ENCODE measurements at regions not wholly inside any gene's neighbourhood (a gene's known extent, or its start where the extent isn't known, plus 50 kb on each side); places are given as distances from the start of the nearest gene placed in this dataset.

DNA sequence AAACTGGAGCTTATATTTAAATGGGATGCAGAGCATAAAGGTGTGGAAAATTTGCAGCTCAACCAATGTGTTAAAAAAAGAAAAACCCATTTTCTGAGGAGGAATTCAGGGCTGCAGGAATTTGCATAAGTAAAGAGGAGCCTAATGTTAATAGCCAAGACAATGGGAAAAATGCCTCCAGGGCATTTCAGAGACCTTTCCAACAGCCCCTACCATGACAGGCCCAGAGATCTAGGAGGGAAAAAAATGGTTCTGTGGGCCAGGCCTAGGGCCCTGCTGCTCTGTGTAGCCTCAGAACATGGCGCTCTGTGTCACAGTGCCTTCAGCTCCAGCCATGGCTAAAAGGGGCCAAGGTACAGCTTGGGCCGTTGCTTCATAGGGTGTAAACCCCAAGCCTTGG, 719.7 kb upstream of the ACVR2A start:
- Histone ChIP-seq H3K36me3 (no peaks in the 10 kb centered on the region), H3K27ac (no peak overlapping the region), H3K9me3 (peaks cover 0 to 3% (median 0%) of the 10 kb centered on the region in 4 donors), H3K27me3 (no peaks in the 10 kb centered on the region), H3K4me3 (no peak overlapping the region), H3K4me1 (peaks cover 0 to 4% (median 0%) of the 10 kb centered on the region in 4 donors)
- WGBS, 2 donors: 91 to 94% methylated on average over 2 of the region's 2 CpGs
- no peak for DNase-seq
- no peak for TF ChIP-seq EP300 (IDR thresholded peaks at IDR 0.05)
- no peak for TF ChIP-seq POLR2AphosphoS5 (IDR thresholded peaks at IDR 0.05)
- no peak for TF ChIP-seq POLR2A (IDR thresholded peaks at IDR 0.05)
- TF ChIP-seq, protein P1, sequence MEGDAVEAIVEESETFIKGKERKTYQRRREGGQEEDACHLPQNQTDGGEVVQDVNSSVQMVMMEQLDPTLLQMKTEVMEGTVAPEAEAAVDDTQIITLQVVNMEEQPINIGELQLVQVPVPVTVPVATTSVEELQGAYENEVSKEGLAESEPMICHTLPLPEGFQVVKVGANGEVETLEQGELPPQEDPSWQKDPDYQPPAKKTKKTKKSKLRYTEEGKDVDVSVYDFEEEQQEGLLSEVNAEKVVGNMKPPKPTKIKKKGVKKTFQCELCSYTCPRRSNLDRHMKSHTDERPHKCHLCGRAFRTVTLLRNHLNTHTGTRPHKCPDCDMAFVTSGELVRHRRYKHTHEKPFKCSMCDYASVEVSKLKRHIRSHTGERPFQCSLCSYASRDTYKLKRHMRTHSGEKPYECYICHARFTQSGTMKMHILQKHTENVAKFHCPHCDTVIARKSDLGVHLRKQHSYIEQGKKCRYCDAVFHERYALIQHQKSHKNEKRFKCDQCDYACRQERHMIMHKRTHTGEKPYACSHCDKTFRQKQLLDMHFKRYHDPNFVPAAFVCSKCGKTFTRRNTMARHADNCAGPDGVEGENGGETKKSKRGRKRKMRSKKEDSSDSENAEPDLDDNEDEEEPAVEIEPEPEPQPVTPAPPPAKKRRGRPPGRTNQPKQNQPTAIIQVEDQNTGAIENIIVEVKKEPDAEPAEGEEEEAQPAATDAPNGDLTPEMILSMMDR (IDR thresholded peaks at IDR 0.05): no peak
- intact Hi-C loops (cut with DNase I): no loop called here

DNA sequence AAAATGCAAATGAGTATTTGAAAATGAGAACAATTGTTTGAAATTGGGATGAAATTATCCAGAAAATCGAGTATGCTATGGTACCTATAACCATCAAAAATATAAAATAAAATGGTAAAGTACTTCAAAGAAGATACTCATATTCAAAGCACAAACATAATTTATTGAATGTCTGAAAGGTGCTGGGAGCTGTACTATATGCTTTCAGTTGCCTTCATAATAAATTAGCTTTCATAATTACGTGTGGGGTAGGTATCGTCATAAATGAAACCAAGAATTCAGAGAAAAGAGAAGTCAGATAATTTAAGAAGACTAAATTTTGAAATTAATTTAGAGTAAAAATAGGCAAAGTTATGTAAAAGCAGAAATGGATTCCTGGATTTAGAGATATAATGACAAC, 721.9 kb upstream of the ACVR2A start:
- peaks cover 0 to 7% (median 2%) of the 10 kb centered on the region in 4 donors for H3K4me1 ChIP-seq
- no peak overlapping the region for H3K27ac ChIP-seq
- intact Hi-C loops (cut with DNase I): no loop called here
- H3K9me3 ChIP-seq: peaks cover 0 to 3% (median 0%) of the 10 kb centered on the region in 4 donors
- 86 to 89% methylated on average over 3 of the region's 3 CpGs for WGBS, 2 donors
- H3K4me3 ChIP-seq: no peak overlapping the region
- H3K36me3 ChIP-seq: no peaks in the 10 kb centered on the region
- no peak for DNase-seq
- no peak for TF ChIP-seq POLR2AphosphoS5 (IDR thresholded peaks at IDR 0.05)
- TF ChIP-seq, protein P1 (IDR thresholded peaks at IDR 0.05): no peak
- TF ChIP-seq POLR2A (IDR thresholded peaks at IDR 0.05): no peak
- TF ChIP-seq EP300 (IDR thresholded peaks at IDR 0.05): no peak
- H3K27me3 ChIP-seq: no peaks in the 10 kb centered on the region

DNA sequence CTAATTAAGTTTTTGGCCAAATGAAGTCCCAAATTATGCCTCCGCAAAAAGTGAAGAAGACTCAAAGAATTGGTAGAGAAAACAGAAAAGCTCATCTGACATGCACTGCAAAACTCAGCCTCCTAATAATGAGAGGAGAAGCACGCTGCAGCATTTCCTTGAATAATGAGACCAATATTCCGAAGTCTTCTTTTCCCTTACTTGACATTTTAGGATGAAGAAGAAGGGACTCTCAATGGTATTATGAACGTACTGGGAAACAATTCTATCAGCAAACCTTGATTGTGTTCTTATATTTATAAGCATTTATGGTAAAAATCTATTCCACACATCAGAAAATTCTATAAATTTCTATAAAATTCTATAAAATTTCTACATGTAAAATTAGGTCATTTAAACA, 733.9 kb upstream of the ACVR2A start:
- Histone ChIP-seq H3K9me3 (no peaks in the 10 kb centered on the region), H3K36me3 (no peaks in the 10 kb centered on the region), H3K4me1 (no peaks in the 10 kb centered on the region), H3K27ac (no peak overlapping the region), H3K27me3 (no peaks in the 10 kb centered on the region), H3K4me3 (no peak overlapping the region)
- 78 to 86% methylated on average over 4 of the region's 4 CpGs for WGBS, 2 donors
- intact Hi-C loops (cut with DNase I): no loop called here
- DNase-seq: no peak
- TF ChIP-seq EP300 (IDR thresholded peaks at IDR 0.05): no peak
- no peak for TF ChIP-seq POLR2AphosphoS5 (IDR thresholded peaks at IDR 0.05)
- no peak for TF ChIP-seq POLR2A (IDR thresholded peaks at IDR 0.05)
- TF ChIP-seq, protein P1 (IDR thresholded peaks at IDR 0.05): no peak

DNA sequence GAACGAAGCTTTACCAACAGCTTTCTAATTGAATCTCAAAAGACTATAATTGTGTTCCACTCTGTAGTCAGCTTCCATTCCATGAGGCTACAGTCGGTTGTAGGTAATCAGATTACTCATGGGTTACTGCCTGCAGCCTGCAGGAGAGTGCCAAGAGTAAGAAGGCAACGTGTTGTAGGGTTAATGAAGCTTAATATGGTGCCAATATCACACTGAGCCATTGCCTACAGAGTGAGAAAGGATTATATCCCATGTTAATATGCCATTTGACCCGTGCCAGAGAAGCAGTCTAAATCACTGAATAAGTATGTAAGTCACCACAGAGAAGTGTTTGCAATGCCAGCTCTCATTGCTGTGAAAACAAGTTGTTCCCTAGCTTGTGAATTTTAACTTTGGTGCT, 734.5 kb upstream of the ACVR2A start:
- Histone ChIP-seq H3K27me3 (no peaks in the 10 kb centered on the region), H3K9me3 (no peaks in the 10 kb centered on the region), H3K27ac (no peak overlapping the region), H3K4me1 (no peaks in the 10 kb centered on the region), H3K4me3 (no peak overlapping the region), H3K36me3 (no peaks in the 10 kb centered on the region)
- TF ChIP-seq EP300 (IDR thresholded peaks at IDR 0.05): no peak
- no peak for TF ChIP-seq POLR2A (IDR thresholded peaks at IDR 0.05)
- no peak for TF ChIP-seq POLR2AphosphoS5 (IDR thresholded peaks at IDR 0.05)
- TF ChIP-seq, protein P1 (IDR thresholded peaks at IDR 0.05): no peak
- no peak for DNase-seq
- 60 to 64% methylated on average over 4 of the region's 4 CpGs for WGBS, 2 donors
- intact Hi-C loops (cut with DNase I): no loop called here

DNA sequence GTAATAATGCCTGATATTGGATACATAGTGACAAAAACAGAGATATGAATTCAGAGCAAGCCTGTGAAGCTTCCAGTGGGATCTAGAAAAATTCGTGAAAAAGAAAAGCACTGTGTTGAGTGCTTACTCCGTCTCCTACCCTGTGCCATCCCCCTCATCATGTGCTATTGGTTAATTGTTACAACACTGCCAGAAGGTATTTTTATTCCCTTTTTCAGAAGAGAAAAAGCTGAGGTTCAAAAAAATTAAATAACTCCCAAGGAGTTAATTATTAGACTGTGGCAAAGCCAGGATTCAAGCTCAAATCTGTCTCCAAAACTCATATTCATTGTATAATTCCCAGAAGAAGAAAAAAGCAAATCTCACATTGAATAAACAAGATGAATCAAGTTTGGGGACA, 735.5 kb upstream of the ACVR2A start:
- intact Hi-C loops (cut with DNase I): no loop called here
- DNase-seq: no peak
- TF ChIP-seq POLR2A (IDR thresholded peaks at IDR 0.05): no peak
- no peak for TF ChIP-seq POLR2AphosphoS5 (IDR thresholded peaks at IDR 0.05)
- TF ChIP-seq EP300 (IDR thresholded peaks at IDR 0.05): no peak
- TF ChIP-seq, protein P1 (IDR thresholded peaks at IDR 0.05): no peak
- Histone ChIP-seq H3K36me3 (no peaks in the 10 kb centered on the region), H3K9me3 (no peaks in the 10 kb centered on the region), H3K27me3 (no peaks in the 10 kb centered on the region), H3K4me3 (no peak overlapping the region), H3K4me1 (no peaks in the 10 kb centered on the region), H3K27ac (no peak overlapping the region)
- 89 to 91% methylated on average over 2 of the region's 2 CpGs for WGBS, 2 donors

Data from sigmoid colon (tissue), 6 donors.